ENCODE measurements at regions not wholly inside any gene's neighbourhood (a gene's known extent, or its start where the extent isn't known, plus 50 kb on each side); places are given as distances from the start of the nearest gene placed in this dataset.

DNA sequence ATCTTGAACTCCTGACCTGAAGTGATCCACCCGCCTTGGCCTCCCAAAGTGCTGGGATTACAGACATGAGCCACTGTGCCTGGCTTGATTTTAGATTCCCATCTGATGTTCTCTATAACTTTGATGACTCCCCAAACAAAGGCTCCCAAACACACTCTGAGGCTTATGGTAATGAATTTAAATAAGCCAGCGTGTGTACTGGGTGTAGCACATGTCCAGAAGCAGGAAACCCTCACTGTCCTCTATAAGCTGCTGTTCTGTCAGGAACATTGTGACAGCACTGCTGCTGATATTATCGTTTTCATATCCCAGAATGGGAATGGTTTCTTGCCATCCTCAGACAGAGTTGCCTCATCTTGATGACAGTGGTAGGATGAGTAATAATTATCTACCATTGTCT is 54.1 kb upstream of the SALL4 start:
- Histone ChIP-seq H3K27ac (no peak overlapping the region), H2AFZ (no peak overlapping the region)
- TF ChIP-seq CTCF (IDR thresholded peaks at IDR 0.05): no peak

DNA sequence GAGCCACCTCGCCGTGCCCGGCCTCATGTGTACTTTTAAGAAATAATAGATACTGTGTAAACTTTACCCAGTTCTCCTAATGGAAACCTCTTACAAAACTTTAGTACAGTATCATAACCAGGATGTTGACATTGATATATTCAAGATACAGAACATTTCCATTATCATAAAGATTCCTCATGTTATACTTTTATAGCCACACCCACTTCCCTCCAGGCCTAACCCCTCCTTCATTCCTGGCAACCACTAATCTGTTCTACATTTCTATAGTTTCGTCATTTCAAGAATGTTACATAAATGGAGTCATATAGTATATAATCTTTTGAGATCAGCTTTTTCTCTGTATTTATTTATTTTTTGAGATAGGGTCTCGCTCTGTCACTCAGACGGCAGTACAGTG is 52.6 kb upstream of the SALL4 start:
- no peak overlapping the region for H3K4me2 ChIP-seq (ENCODE audit: low read length)
- H3K4me3 ChIP-seq (ENCODE audit: low read depth, low read length): no peak overlapping the region
- H3K27ac ChIP-seq: no peak overlapping the region
- H3K27me3 ChIP-seq (ENCODE audit: control insufficient read depth, insufficient read depth, low read length): no peaks in the 10 kb centered on the region
- H3K9me3 ChIP-seq (ENCODE audit: control insufficient read depth, low read length): no peaks in the 10 kb centered on the region
- H3K79me2 ChIP-seq: no peaks in the 10 kb centered on the region
- no peak overlapping the region for H3K9ac ChIP-seq
- no peak for TF ChIP-seq CTCF (IDR thresholded peaks at IDR 0.05)
- no peaks in the 10 kb centered on the region for H3K36me3 ChIP-seq (ENCODE audit: control insufficient read depth, insufficient read depth, low read length)
- no peak overlapping the region for H2AFZ ChIP-seq
- no peaks in the 10 kb centered on the region for H3K4me1 ChIP-seq

More for the DNA sequence above, 54.1 kb upstream of the SALL4 start:
- H3K9ac ChIP-seq: no peak overlapping the region
- no peaks in the 10 kb centered on the region for H3K9me3 ChIP-seq (ENCODE audit: control insufficient read depth, low read length)
- H3K4me1 ChIP-seq: no peaks in the 10 kb centered on the region
- no peaks in the 10 kb centered on the region for H3K79me2 ChIP-seq
- no peak overlapping the region for H3K4me2 ChIP-seq (ENCODE audit: low read length)
- H3K36me3 ChIP-seq (ENCODE audit: control insufficient read depth, insufficient read depth, low read length): no peaks in the 10 kb centered on the region
- no peak overlapping the region for H3K4me3 ChIP-seq (ENCODE audit: low read depth, low read length)
- no peaks in the 10 kb centered on the region for H3K27me3 ChIP-seq (ENCODE audit: control insufficient read depth, insufficient read depth, low read length)
